ENCODE measurements at regions not wholly inside any gene's neighbourhood (a gene's known extent, or its start where the extent isn't known, plus 50 kb on each side); places are given as distances from the start of the nearest gene placed in this dataset.

GRCh38 chr11:80502511-80502910, 1061.7 kb upstream of the TENM4 start:
- TF ChIP-seq CTCF (IDR thresholded peaks at IDR 0.05) (no peak), POLR2A (IDR thresholded peaks at IDR 0.05) (no peak)
- no peak for ATAC-seq

GRCh38 chr11:80495116-80495515, 1054.3 kb upstream of the TENM4 start:
- no peak for ATAC-seq
- intact Hi-C loops (cut with DNase I): no loop called here
- Histone ChIP-seq H3K27ac (no peak overlapping the region), H3K27me3 (no peaks in the 10 kb centered on the region), H3K4me1 (no peaks in the 10 kb centered on the region), H3K36me3 (no peaks in the 10 kb centered on the region), H3K4me3 (no peak overlapping the region), H3K9me3 (peaks cover 0 to 36% (median 16%) of the 10 kb centered on the region in 12 donors)
- TF ChIP-seq CTCF (IDR thresholded peaks at IDR 0.05): no peak
- no peak for TF ChIP-seq POLR2A (IDR thresholded peaks at IDR 0.05)
- DNase-seq: no peak

More at GRCh38 chr11:80502511-80502910, 1061.7 kb upstream of the TENM4 start:
- intact Hi-C loops (cut with DNase I): no loop called here
- no peaks in the 10 kb centered on the region for H3K27me3 ChIP-seq
- no peaks in the 10 kb centered on the region for H3K4me1 ChIP-seq
- H3K9me3 ChIP-seq: peaks cover 0 to 10% (median 0%) of the 10 kb centered on the region in 12 donors
- no peak for DNase-seq
- no peak overlapping the region for H3K27ac ChIP-seq
- WGBS, 4 donors: 43 to 55% (median 50%) methylated on average over 3 of the region's 3 CpGs
- no peak overlapping the region for H3K4me3 ChIP-seq
- H3K36me3 ChIP-seq: no peaks in the 10 kb centered on the region

- Histone ChIP-seq H3K4me1 (no peaks in the 10 kb centered on the region), H3K36me3 (no peaks in the 10 kb centered on the region), H3K27me3 (no peaks in the 10 kb centered on the region), H3K9me3 (peaks cover 0 to 12% (median 0%) of the 10 kb centered on the region in 12 donors), H3K4me3 (no peak overlapping the region), H3K27ac (no peak overlapping the region)
- intact Hi-C loops (cut with DNase I): no loop called here
- ATAC-seq (no peak), DNase-seq (no peak)
- TF ChIP-seq POLR2A (IDR thresholded peaks at IDR 0.05): no peak
- TF ChIP-seq CTCF (IDR thresholded peaks at IDR 0.05): no peak
Measured at GRCh38 chr11:80487952-80488351, 1047.1 kb upstream of the TENM4 start.

- WGBS, 4 donors: 84 to 89% (median 86%) methylated on average over 4 of the region's 4 CpGs
Measured at GRCh38 chr11:80486678-80487077, 1045.8 kb upstream of the TENM4 start.

More at GRCh38 chr11:80486678-80487077, 1045.8 kb upstream of the TENM4 start:
- H3K27ac ChIP-seq: no peak overlapping the region
- intact Hi-C loops (cut with DNase I): no loop called here
- ATAC-seq (no peak), DNase-seq (no peak)
- H3K9me3 ChIP-seq: peaks cover 0 to under 1% (median 0%) of the 10 kb centered on the region in 12 donors
- no peak overlapping the region for H3K4me3 ChIP-seq
- H3K27me3 ChIP-seq: no peaks in the 10 kb centered on the region
- no peaks in the 10 kb centered on the region for H3K4me1 ChIP-seq
- TF ChIP-seq CTCF (IDR thresholded peaks at IDR 0.05): no peak
- TF ChIP-seq POLR2A (IDR thresholded peaks at IDR 0.05): no peak
- no peaks in the 10 kb centered on the region for H3K36me3 ChIP-seq

Measured in heart left ventricle (tissue), 16 donors.